ENCODE measurements at regions not wholly inside any gene's neighbourhood (a gene's known extent, or its start where the extent isn't known, plus 50 kb on each side); places are given as distances from the start of the nearest gene placed in this dataset.

DNA sequence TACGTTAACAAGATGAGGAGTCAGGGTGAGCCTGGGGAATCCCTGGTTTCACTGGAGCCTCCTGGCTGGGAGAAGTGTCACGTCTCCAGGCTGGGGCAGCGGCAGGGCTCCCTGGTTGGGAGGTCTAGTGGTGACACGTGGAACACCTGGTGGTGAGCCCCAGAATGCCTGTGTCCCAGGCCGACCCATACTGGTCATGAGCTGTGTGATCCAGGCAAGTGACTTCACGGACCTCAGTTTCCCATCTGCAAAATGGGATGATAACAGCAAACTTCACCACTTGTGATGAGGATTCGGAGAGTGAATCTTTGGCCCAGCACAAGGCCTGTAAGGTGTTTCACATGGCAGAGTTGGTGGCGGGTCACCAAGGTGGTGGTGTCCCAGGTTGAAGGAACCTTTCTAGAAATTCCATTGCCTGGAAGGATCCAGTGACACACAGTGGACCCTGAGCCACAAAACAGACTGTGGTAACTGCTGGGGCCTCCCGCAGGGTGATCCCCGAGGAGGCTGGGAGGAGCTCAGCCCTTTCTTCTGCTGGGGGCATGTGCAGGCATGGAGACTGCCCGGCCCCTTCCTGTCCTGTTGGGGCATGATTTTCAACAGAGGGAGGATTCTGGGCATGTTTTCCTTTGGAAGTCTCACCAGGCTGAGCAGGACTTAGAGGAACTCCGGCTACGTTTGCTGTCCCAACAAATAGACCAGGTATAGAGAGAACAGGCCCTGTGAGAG is 153.9 kb upstream of the IER5L start:
- intact Hi-C loops (cut with DNase I) = loop anchor here (10.0 kb wide), 1 partner anchor 153 kb away; no protein-coding TSS in a partner anchor
- no peak for DNase-seq

DNA sequence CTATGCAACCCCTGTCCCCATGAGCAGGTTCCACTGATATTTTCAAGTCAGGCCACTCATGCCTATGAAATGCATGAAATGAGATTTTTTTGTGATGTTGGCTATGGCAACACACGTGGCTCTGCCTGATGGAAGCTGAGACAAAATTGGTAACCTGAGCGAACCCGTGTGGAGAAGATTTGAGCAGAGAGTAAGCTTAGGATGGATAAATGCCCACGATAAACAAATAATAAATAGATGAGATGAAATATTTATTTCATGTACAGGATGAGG is 153.4 kb upstream of the IER5L start:
- no peak for DNase-seq

DNA sequence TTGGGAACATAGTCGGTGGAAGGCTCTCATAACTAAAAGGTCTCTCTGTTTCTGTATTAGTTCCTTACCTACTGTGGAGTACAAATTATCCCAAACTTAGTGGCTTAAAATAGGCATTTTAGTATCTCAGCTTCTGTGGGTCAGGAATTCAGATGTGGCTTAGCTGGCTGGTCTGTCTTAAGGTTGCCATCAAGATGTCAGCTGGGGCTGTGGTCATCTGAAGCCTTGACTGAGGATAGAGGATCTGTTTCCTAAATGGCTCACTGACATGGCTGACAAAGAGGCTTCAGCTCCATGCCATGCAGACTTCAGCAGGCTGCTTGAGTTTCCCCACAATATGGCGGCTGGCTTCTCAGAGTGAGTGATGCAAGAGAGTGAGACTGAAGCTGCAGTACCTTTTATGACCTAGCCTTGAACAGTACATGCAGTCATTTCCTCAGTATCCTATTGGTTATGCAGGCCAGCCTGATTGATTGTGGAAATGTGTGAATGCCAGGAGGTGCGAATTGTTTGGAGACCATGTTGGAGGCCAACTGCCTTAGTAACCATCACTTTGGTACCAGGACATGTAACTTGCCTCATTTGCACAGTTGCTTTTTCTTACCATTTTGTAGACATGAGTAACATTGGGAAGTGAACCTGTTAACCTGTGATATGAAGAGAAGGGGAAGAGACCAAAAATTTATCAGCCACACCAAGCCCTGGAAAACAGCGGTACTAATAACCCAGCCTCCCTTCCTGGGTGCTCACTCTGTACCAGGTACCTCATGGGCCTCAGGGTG is 152.8 kb upstream of the IER5L start:
- intact Hi-C loops (cut with DNase I) = loop anchor here (10.0 kb wide), 1 partner anchor 154 kb away; no protein-coding TSS in a partner anchor
- DNase-seq = no peak

More for the DNA sequence above, 153.4 kb upstream of the IER5L start:
- intact Hi-C loops (cut with DNase I) = loop anchor here (10.0 kb wide), 1 partner anchor 153 kb away; no protein-coding TSS in a partner anchor

DNA sequence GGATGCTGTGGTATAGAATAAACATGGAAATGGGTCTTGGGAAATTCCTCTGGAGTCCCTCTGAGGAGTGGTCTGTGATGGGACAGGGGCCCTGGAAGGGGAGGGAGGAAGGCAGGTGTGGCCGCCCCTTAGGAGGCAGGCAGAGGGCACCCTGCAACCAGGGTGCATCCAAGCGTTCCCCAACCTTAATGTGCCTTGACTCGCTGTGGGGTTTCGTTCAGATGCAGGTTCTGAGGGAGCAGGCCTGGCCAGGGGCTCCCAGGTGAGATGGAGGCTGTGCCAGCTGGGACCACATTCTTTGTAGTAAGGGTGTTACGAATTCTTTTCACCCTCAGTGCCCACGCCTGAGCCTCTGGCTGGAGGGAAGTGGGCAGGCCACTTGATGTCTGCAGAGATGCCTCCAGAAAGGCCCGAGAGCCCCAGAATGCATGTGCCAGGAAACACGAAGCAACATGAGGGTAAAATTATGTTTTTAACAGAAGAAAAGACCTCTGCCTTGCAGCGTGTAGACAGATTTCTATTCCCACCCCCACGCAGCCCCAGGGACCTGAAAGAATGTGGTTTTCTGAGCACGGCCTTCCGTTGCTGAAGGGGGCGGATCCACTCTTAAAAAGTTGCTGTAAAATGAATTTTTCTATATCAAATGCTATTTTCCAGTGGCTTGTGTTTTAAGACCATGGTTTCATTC is 150.4 kb upstream of the IER5L start:
- DNase-seq = no peak
- intact Hi-C loops (cut with DNase I) = no loop called here

DNA sequence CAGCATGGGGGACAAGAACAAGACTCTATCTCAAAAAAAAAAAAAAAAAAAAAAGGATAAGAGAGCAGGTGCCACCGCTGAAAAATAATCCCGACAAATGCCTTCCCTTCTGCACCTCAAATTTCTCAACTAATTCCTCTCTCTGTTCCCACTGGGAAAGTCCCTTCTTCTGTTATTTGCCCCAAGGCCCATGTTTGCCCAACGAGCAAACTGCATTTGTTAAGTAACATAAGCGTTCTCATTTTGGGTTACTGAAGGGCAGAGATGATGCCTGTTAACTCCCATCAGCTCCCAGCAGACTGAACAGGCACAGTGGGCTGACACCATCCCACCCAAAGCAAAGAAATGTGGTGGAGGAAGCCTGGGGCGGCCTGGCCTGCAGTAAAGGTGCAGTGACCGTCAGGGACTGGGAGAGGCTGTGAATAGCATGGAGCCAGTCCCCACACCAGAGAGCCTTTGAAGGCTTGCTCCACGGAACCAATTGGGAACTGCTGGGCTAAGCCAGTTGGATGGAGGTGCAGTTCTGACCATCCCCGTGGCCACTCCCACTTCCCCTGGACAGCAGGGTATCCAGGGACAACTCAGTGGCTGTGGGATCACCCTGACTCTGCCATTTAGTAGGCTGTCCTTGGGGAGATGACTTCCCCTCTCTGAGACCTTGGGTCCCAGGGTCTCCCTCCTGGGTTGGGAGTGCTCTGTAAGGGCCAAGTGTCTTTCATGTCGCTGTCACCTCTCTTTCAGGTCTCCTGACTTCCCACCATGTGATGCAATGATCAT is 149.7 kb upstream of the IER5L start:
- peak in 1 of 10 donors; percentile 32 for DNase-seq
- intact Hi-C loops (cut with DNase I) = no loop called here

DNA sequence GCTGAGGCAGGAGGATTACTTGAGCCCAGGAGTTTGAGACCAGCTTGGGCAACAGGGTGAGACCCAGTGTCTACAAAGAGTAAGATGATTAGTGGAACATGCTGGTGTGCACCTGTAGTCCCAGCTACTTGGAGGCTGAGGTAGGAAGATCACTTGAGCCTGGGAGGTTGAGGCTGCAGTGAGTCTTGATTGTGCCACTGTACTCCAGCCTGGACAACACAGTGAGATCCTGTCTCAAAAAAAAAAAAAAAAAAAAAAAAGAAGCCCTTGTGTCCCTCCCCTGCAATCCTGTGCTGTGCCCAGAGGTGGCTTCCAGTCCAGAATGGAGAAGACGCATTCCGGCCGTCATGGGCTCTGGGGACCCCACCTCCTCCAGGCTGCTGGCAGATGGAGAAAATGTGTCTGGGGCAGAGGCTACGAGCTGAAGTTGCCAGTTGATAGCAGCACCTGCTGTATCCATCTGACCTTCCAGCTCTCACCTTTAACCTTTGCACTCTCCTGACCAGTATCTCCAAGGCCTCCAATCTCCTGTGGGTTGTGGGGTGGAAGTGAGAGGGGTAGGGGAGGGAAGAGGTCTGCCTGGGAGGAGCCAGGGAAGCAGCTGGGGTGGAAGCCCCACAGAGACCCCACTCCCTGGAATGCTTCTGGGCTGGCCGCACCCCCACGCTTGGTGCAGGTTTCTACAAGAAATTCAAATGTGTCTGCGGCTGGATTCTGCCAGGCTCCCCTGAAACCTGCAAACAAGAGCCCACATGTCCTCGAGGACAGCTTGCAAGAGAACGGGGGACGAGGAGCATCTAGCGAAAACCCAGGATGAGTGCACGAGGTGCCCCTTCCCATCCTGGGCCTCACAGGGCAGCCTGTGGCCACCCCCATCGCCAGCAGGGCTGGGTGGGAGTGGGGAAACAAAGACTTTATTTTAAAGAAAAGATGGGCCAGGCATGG is 148.3 kb upstream of the IER5L start:
- DNase-seq = peak in 3 of 10 donors; percentile 52 to 78 (median 58)
- intact Hi-C loops (cut with DNase I) = no loop called here

DNA sequence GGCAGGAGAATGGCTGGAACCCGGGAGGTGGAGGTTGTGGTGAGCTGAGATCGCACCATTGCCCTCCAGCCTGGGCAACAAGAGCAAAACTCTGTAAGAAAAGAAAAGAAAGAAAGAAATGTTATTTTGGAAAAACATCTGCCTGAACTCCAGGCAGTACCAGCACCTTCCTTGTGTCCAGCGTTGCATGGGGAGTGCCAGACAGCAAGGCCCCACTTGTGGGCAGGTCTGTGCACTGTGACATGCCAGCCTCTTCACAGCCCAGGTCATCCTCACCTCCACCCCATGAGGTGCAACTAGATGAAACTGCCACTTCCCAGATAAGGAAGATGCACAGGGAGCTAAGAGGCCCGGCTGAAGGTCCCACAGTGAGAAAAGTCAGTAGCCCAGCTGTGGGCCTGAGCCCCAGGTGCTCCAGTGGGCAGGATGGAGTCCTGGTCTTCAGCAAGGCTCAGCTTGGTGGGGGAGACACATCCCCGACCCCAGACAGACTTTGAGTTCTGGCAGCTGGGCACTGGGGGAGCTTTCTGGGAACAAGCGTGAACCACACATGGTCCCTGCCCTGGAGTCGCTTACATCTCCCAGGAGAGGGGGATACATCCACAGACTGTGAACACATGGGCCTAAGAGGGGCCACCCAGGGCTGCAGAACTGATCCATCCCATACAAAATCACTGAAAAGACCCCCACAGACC is 146.9 kb upstream of the IER5L start:
- peak in 3 of 10 donors; percentile 26 to 68 (median 33) for DNase-seq
- intact Hi-C loops (cut with DNase I) = loop anchor here (5.0 kb wide), 1 partner anchor 148 kb away; the partner anchor contains the start of gene IER5L

DNA sequence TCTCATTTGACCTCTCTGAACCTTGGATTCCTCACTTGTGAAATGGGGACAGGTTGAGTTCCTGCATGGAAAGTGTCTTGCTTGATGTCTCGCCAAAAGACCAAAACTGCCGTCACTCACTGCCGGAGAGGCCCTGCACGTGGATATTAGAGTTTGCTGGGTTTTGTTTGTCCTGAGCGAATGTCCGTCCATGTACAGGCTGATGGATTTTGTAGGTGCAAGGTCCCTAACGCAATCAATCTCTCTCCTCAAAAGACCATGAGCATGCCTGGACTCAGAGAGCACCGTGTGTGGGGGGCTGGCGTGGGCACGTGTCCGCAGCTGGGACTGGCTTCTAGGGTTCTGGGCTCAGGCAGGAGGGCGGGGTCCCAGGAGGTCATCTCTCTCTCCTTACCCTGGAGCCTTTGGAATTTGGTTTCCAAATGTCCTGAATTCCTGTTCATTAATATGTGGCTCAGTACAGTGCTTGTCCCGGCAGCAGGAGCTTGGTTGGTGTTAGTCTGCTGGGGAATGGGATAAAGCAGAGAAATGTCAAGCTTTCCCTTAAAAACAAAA is 146.0 kb upstream of the IER5L start:
- DNase-seq = peak in 3 of 10 donors; percentile 34 to 60 (median 52)
- intact Hi-C loops (cut with DNase I) = loop anchor here (5.0 kb wide), 1 partner anchor 147 kb away; the partner anchor contains the start of gene IER5L

DNA sequence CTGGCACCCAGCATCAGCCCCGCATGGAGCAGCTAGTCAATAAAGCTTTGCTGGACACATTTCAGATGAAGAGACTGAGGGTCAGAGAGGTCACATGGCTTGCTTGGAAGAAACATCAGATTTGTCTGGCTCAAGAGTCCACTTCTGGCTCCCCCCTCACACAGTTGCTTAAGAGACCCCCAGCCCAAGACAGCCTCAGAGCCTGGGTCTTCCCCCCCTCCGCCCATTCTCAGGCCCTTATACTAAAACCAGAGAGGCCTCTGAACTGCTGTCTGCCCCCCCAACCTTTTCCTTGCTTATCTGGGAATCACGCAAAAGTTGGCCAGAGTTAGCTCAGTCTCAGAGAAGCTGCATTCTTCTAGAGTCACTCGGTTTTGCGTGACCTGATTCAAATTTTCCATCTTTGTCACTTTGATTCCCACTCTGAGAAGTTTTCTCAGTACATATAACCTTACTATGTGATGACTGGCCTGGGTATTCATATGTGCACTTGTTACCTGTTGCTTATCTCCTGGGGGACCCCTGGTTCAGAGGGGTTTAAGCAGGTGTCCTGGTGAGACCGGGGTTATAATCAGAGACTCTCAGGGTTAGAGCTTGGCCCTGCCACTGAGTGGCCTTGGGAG is 145.4 kb upstream of the IER5L start:
- intact Hi-C loops (cut with DNase I) = loop anchor here (5.0 kb wide), 1 partner anchor 146 kb away; the partner anchor contains the start of gene IER5L
- DNase-seq = peak in 2 of 10 donors; percentile 12 to 17

DNA sequence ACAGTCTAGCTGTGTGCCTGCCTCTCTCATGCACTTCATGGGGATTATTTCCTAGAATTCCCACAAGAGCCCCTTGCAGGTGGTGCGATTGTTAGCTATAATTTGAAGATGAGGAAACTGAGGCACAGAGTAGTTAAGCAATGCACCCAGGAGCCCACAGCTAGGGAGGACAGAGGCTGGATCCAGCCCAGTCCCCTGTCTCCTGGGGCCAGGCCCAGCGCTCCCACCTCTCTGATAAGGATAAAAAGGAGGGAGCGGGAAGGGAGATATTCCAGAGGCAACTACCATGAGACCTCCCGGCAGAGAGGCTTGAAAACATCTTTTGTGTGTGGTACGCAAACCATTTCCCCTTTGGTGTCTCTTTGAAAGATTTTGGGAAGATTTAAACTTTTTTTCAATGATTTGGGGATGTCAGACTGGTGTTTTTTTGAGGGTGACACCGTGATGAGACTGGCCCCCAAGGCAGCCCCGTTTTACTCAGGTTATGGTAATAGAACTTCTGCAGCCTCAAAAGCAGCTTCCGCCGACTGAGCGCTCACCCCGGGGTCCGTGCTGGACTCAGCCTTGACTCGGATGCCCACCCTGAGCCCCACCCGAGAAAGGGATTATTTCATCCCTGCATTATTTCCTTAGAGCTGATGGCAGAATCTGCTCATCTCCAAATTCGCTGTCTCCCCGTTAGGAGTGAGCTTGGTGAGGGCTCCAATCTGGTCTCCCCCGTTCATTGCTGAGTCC is 144.7 kb upstream of the IER5L start:
- intact Hi-C loops (cut with DNase I) = loop anchor here (5.0 kb wide), 1 partner anchor 146 kb away; the partner anchor contains the start of gene IER5L
- DNase-seq = peak in 3 of 10 donors; percentile 50 to 52 (median 50)

DNA sequence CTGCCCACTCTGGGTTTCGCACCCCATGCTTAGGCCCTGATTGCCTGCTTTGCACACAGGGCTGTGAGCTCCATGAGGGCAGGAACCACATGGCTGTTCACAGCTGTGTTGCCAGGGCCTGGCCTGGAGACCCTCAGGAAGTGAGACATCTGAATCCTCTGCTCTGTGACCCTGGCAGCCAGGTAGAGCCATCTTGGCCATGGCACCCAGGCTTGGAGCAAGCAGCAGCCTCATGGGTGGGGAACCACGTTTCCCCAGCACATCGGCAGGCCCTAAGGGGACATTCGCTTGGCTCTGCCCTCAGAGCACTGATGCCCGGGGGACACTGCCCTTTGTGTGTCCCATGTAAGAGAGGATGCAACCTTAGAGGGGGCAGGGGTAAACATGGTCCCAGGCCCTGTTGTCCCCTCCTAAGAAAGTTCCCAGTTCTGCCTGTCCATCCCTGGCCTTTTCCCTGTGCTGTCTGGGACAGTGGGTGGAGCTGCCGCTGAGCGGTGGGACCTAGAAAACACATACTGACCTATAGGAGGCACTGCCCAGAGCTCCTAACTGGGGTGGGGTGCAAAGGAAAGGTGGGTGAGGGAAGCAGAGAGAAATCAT is 144.1 kb upstream of the IER5L start:
- DNase-seq = peak in 4 of 10 donors; percentile 7 to 65 (median 46)
- intact Hi-C loops (cut with DNase I) = loop anchor here (5.0 kb wide), 1 partner anchor 145 kb away; the partner anchor contains the start of gene IER5L

DNA sequence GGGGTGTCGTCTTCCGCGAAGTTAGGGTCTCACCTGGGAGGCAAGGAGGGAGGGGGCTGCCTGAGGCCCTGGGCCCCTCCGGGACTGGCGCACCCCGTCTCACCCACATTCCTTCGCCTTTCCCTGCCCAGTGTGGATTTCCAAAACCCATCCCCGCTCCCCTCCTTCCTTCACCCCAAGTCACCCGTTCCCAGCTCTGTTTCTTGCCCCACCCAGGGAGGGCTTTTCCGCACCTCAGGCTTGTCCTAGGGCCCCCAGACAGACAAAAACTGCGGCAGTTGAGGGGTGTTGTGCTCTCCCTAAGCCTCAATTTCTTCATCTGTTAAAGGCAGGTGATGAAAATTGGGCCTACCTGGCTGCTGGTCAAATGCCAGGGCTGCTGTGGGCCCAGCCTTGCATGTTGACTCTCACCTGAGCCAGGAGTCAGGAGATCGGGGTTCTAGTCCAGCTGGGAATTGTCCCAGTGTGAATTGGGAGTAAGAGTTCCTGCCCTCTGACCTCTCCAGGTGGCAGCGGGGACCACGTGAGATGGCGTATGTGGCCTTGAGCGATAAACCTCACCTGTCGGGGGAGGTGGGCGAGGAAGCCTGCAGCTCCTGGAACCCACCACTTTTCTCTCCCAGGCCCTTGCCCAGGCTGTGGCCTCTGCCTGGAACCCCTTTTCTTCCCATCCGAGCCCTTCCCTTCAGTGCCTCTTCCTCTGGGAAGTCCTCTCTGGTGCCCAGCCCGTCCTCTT is 143.4 kb upstream of the IER5L start:
- intact Hi-C loops (cut with DNase I) = loop anchor here (5.0 kb wide), 1 partner anchor 144 kb away; the partner anchor contains the start of gene IER5L
- peak in 3 of 10 donors; percentile 18 to 61 (median 48) for DNase-seq

DNA sequence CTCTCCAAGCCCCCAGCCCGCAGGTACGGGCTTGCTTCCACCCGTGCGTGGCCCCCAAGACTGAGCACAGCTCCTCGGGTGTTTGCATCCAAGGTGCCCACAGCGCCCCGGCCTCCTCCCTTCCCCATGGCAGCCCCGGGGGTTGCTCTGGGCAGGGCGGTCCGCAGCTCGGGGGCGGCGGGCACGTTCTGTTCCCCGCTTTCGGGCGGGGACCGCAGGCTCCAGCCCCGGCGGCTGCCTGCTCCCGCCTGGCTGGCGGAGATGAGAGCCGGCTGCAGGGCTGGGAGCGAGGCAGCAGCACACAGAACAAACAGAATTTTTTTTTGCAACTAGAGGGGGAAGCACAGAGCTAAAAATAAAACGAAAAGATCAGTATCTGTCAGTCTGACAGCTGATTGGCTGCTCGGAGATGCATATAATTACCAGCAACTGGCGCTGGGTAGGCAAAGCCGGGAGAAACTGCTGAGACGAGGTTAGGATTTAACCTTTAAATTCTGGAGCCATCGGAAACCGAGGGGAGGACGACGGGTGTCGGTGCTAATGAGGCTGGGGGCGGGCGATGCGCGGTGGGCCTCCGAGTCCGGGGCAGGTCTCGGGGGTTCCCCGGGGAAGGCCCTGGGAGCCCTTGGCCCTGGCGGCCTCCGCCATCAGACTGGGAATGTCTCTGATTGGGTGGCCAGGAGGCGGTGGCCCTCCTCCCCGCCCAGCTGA is 142.7 kb upstream of the IER5L start:
- intact Hi-C loops (cut with DNase I) = loop anchor here (5.0 kb wide), 1 partner anchor 143 kb away; the partner anchor contains the start of gene IER5L
- peak; percentile 48 to 96 (median 66) for DNase-seq

DNA sequence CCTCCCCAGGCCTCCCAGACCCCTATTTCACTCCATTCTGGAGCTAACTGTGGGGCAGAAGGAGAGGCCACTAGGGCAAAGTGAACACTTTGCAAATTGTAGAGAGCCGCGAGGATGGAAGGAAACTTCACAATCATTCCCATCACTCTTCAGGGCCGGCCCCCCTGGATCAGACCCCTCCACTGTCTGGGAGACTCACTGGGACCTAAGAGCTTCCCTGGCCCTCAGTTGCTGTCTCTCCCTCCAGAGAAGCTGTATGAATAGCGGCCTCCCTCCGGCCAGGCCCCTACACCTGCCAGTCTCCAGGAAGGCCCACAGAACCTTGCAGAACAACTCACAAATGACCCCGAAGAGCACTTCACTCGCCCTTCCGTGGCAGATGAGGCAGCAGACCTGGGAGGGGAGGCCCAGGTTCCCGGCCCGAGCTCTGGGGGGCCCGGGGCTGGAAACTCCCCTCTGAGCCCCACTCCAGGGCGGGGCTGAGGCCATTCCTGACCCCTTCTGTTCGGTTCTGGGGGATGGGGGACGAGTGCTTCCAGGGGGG is 141.9 kb upstream of the IER5L start:
- peak in 4 of 10 donors; percentile 9 to 77 (median 48) for DNase-seq
- intact Hi-C loops (cut with DNase I) = loop anchor here (5.0 kb wide), 1 partner anchor 143 kb away; the partner anchor contains the start of gene IER5L
